Breast epithelium (tissue), 4 donors: ENCODE measurements at regions not wholly inside any gene's neighbourhood (a gene's known extent, or its start where the extent isn't known, plus 50 kb on each side); places are given as distances from the start of the nearest gene placed in this dataset.

Experiments
- DNase-seq, 2 donors: peaks; one replicate each; pipeline ENCODE4 v3.0.0-alpha.2; 2019; ENCODE audit warnings: low spot score in 2 of 2
- H3K27ac ChIP-seq, 2 donors: fragments of 200-600 bp; sonication (generic) in 1 of 2; one replicate each; pipeline ENCODE4 v1.5.1; 2016 to 2019; ENCODE audit warnings: mild to moderate bottlenecking in 1 of 2
- H3K27me3 ChIP-seq, 2 donors: fragments of 200-600 bp; sonication (generic) in 1 of 2; one replicate each; pipeline versions ENCODE4 v1.5.1 to v1.6.0; 2017 to 2019; ENCODE audit warnings: control low read depth in 1 of 2, mild to moderate bottlenecking in 1 of 2
- H3K36me3 ChIP-seq: fragments of 200-600 bp; one replicate; pipeline ENCODE4 v1.5.1; 2019
- H3K4me1 ChIP-seq, 2 donors: fragments of 200-600 bp; sonication (generic); one replicate each; pipeline ENCODE4 v1.5.1; 2016 to 2019; ENCODE audit warnings: control low read depth in 1 of 2
- H3K4me3 ChIP-seq, 3 donors: fragments of 200-600 bp; sonication (generic); 1 replicate in 2 of 3; 2 replicates in 1 of 3; pipeline ENCODE4 v1.5.1; 2016 to 2019; ENCODE audit warnings: mild to moderate bottlenecking in 3 of 3, moderate library complexity in 2 of 3
- H3K9me3 ChIP-seq, 2 donors: fragments of 200-600 bp; sonication (generic) in 1 of 2; one replicate each; pipeline ENCODE4 v1.5.1; 2016 to 2019; ENCODE audit warnings: control low read depth in 1 of 2
- POLR2A ChIP-seq: fragments of 450-650 bp; IDR thresholded peaks from one replicate; pipeline ENCODE4 v1.6.1; 2016; ENCODE audit warnings: antibody characterized with exemption, mild to moderate bottlenecking, moderate library complexity
- POLR2AphosphoS5 ChIP-seq, 3 donors: sonication (generic); formaldehyde crosslinking; IDR thresholded peaks; one replicate each; pipeline ENCODE4 v1.6.1; 2017; ENCODE audit warnings: antibody characterized with exemption in 3 of 3
- intact Hi-C: fragments of 100-400 bp; cut with DNase I; formaldehyde crosslinking; loops from one replicate; pipeline ENCODE4 v1.15.1; 2023; ENCODE audit warnings: low total_unique reads
- TF ChIP-seq, protein P1 (sequence below), 3 donors: fragments of 450-650 bp; IDR thresholded peaks; one replicate each; pipeline ENCODE4 v1.5.1; 2016 to 2017; ENCODE audit warnings: antibody characterized with exemption in 3 of 3, mild to moderate bottlenecking in 3 of 3, moderate library complexity in 3 of 3

- Histone ChIP-seq H3K27ac (no peak overlapping the region), H3K9me3 (no peaks in the 10 kb centered on the region), H3K4me3 (no peak overlapping the region), H3K27me3 (no peaks in the 10 kb centered on the region), H3K36me3 (no peaks in the 10 kb centered on the region), H3K4me1 (no peaks in the 10 kb centered on the region)
- intact Hi-C loops = no loop called here
- TF ChIP-seq POLR2AphosphoS5 (IDR thresholded peaks at IDR 0.05) = no peak
- no peak for TF ChIP-seq POLR2A
- TF ChIP-seq, protein P1, sequence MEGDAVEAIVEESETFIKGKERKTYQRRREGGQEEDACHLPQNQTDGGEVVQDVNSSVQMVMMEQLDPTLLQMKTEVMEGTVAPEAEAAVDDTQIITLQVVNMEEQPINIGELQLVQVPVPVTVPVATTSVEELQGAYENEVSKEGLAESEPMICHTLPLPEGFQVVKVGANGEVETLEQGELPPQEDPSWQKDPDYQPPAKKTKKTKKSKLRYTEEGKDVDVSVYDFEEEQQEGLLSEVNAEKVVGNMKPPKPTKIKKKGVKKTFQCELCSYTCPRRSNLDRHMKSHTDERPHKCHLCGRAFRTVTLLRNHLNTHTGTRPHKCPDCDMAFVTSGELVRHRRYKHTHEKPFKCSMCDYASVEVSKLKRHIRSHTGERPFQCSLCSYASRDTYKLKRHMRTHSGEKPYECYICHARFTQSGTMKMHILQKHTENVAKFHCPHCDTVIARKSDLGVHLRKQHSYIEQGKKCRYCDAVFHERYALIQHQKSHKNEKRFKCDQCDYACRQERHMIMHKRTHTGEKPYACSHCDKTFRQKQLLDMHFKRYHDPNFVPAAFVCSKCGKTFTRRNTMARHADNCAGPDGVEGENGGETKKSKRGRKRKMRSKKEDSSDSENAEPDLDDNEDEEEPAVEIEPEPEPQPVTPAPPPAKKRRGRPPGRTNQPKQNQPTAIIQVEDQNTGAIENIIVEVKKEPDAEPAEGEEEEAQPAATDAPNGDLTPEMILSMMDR (IDR thresholded peaks at IDR 0.05) = no peak
- no peak for DNase-seq
Observed at GRCh38 chr1:240691501-240691900, 79.5 kb upstream of the GREM2 start.

DNA sequence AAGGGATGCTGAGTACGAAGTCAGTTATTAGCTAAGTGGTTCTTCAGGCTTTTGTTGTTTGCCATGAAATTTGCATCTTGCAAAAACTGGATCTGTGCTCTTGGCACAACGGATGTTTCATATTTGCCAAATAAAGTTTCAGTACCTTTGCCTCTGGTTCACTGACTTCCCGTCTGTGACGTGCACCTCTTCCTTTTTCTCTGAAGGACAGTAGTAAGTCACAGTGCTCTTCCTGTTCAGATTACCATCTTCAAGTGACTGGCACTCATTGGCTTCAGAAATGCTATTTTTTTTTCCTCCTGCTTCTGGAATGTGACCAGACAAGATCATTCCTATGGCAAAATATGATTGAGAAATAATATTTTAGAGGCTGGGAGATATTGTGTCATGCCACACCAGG is 75.9 kb upstream of the GREM2 start:
- no peaks in the 10 kb centered on the region for H3K4me1 ChIP-seq

DNA sequence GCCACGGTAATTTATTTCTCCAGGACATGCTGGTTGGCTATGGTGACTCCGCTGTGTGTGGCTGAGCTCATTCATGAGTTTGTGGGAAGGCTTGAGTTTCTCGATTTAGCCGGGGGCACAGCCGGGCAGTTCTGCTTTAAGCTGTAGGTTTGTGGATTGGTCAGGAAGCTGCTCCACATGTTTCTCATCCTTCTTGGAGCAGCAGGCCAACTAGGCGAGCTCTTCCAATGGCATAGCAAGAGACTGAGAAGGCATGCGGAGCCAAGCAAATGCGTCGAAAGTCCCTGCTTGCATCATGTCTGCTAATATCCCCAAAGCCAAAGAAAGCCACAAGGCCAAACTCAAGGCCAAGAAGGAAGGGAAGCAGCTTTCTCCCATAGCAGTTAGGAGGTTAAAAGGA is 71.6 kb upstream of the GREM2 start:
- no peak for DNase-seq
- Histone ChIP-seq H3K36me3 (no peaks in the 10 kb centered on the region), H3K27ac (no peak overlapping the region), H3K4me1 (no peaks in the 10 kb centered on the region), H3K27me3 (no peaks in the 10 kb centered on the region), H3K9me3 (peaks cover 0 to 5% of the 10 kb centered on the region in 2 donors), H3K4me3 (no peak overlapping the region)
- TF ChIP-seq POLR2AphosphoS5 (IDR thresholded peaks at IDR 0.05) (no peak), POLR2A (no peak)
- TF ChIP-seq, protein P1 (IDR thresholded peaks at IDR 0.05) = no peak
- intact Hi-C loops = no loop called here

More for the DNA sequence above, 75.9 kb upstream of the GREM2 start:
- Histone ChIP-seq H3K27ac (no peak overlapping the region), H3K9me3 (no peaks in the 10 kb centered on the region), H3K4me3 (no peak overlapping the region), H3K27me3 (no peaks in the 10 kb centered on the region), H3K36me3 (no peaks in the 10 kb centered on the region)
- TF ChIP-seq, protein P1 (IDR thresholded peaks at IDR 0.05) = no peak
- TF ChIP-seq POLR2A = no peak
- no peak for TF ChIP-seq POLR2AphosphoS5 (IDR thresholded peaks at IDR 0.05)
- intact Hi-C loops = no loop called here
- DNase-seq = peak in 1 of 2 donors; percentile 24

- Histone ChIP-seq H3K4me3 (no peak overlapping the region), H3K9me3 (peaks cover 0 to 5% of the 10 kb centered on the region in 2 donors), H3K27me3 (no peaks in the 10 kb centered on the region), H3K36me3 (no peaks in the 10 kb centered on the region), H3K27ac (no peak overlapping the region), H3K4me1 (no peaks in the 10 kb centered on the region)
- TF ChIP-seq POLR2A = no peak
- TF ChIP-seq, protein P1 (IDR thresholded peaks at IDR 0.05) = no peak
- no peak for TF ChIP-seq POLR2AphosphoS5 (IDR thresholded peaks at IDR 0.05)
- intact Hi-C loops = no loop called here
- DNase-seq = no peak
Observed at GRCh38 chr1:240682859-240683242, 70.9 kb upstream of the GREM2 start.

DNA sequence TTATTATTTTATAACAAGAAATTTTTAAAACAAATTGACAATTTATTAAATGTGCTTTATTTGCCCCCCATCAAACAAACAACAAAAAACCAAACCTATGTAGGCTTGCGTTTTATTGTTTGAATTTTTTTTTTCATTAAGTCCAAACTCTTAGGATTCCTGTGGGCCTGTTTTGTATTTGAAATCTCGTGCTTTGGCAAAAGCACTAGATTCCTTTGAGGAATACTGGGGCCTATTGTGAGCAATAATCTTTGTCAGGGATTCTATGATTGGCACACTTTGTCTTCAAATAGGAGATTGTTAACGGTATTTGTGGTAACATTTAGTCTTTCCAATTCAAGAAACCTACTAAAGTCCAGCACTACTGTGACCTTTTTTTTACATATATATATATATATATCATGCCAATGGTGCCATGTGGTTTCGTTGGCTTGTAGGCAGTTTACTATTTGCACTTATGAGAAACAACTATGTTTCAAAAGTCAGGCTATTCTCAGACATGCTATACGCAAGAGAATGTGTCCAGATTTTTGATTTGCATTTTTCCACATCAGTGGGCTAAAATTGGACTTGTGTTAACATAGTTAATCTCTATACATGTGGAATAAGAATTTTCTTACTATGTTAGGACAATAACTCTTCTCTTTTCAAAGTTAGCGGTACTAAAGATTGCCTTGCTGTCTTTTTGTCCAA is 70.4 kb upstream of the GREM2 start:
- H3K27me3 ChIP-seq = no peaks in the 10 kb centered on the region
- peaks cover 0 to 5% of the 10 kb centered on the region in 2 donors for H3K9me3 ChIP-seq
- no peak for DNase-seq
- H3K4me1 ChIP-seq = no peaks in the 10 kb centered on the region
- intact Hi-C loops = no loop called here
- H3K4me3 ChIP-seq = no peak overlapping the region
- no peaks in the 10 kb centered on the region for H3K36me3 ChIP-seq
- H3K27ac ChIP-seq = no peak overlapping the region
- TF ChIP-seq, protein P1 (IDR thresholded peaks at IDR 0.05) = no peak
- TF ChIP-seq POLR2A = no peak
- no peak for TF ChIP-seq POLR2AphosphoS5 (IDR thresholded peaks at IDR 0.05)
